GM12873 (cell line): ENCODE measurements at regions not wholly inside any gene's neighbourhood (a gene's known extent, or its start where the extent isn't known, plus 50 kb on each side); places are given as distances from the start of the nearest gene placed in this dataset.

ENCODE experiments used
- CTCF ChIP-seq: IDR thresholded peaks from 2 replicates; pipeline ENCODE4 v1.5.1; 2012; ENCODE audit warnings: low read depth, mild to moderate bottlenecking, moderate library complexity, low read length, control low read depth; ENCODE audit not compliant: insufficient read depth; ENCODE audit errors: missing control alignments

- TF ChIP-seq CTCF = no peak
Observed at GRCh38 chr5:86526811-86527348, 90.9 kb upstream of the COX7C start.

GRCh38 chr5:86532429-86532828, 85.3 kb upstream of the COX7C start:
- no peak for TF ChIP-seq CTCF

DNA sequence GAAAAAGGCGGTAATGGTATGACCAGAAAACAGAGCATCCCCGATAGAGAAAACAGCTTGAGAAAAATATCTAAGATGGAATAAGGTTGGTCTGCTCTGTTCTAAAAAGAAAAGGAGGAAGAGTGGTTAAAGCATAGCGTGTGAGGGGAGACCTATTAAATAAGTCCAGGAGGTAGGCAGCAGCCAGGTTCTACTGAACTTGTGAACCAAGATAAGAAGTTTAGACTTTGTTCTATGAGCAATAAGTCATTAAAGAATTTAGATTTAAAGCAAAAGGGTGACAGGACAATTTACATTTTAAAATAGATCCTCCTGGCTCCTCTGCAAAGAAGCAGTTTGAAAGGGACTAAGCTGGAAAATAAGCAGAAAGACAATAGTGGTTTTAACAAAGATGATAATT, 81.3 kb upstream of the COX7C start:
- TF ChIP-seq CTCF = no peak

DNA sequence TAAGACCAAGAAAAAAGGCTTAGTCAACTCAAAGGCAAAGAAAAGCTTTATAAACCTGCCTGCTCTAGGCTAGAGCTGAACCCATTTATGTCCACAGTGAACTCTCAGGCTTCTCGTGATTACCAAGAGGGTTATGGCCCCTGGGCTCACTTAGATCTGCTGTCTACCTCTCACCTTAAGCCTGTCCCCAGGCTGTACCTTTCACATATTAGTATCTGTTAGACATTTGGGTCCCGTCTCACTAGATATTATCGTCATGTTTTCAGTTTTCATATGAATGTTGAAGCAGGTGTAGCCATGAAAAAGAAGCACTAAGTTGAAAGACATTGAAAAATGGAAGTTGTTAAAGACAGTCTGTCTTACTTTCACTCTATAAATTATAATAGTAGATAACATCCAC, 75.2 kb upstream of the COX7C start:
- no peak for TF ChIP-seq CTCF

- TF ChIP-seq CTCF = no peak
Observed at GRCh38 chr5:86546044-86546443, 71.7 kb upstream of the COX7C start.

DNA sequence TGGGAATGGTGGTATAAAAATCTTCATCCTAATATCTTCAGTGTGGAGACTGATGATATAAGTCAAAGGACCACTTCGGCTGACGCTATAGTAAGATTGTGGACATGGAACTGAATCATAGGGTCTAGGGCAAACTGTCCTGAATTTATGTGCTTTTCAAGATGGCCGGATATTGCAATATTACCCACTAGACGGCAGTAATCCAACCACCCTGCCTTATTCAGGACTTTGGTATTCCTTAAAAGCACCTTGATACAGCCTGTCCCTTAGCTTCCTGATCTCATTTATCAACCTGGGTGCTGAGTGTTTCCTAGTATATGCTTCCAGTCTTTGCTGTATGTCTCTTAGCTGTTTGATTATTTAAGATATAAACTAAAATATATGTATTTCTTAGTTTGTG, 71.2 kb upstream of the COX7C start:
- TF ChIP-seq CTCF = no peak

GRCh38 chr5:86554638-86555037, 63.1 kb upstream of the COX7C start:
- no peak for TF ChIP-seq CTCF
